PC-3 (cell line): ENCODE measurements at regions not wholly inside any gene's neighbourhood (a gene's known extent, or its start where the extent isn't known, plus 50 kb on each side); places are given as distances from the start of the nearest gene placed in this dataset.
"Not testable (repeated sequence)": the region's sequence is repeated elsewhere in the genome, so short reads cannot be mapped to it uniquely, and the experiment has no call there.

Experiments
- ATAC-seq: fragments of 200-7000 bp; cut with Tn5 transposase; 2 replicates; pipeline ENCODE4 v1.9.1; 2020; ENCODE audit warnings: mild to moderate bottlenecking, moderate library complexity
- BruUV-seq: library from RNA; stranded (reverse); fragments of 400-500 nt; replicated peaks from 2 replicates; lab custom pipeline; 2021; lab: Mats Ljungman, UMichigan
- CTCF ChIA-PET: fragments of 300-600 bp; sonication (Branson Sonifier 250); formaldehyde crosslinking; loops from one replicate; lab custom pipeline; 2022; ENCODE audit warnings: antibody characterized with exemption; lab: Charles Lee
- POLR2A ChIA-PET: fragments of 300-600 bp; sonication (Branson Sonifier 250); formaldehyde crosslinking; loops from one replicate; lab custom pipeline; 2022; ENCODE audit warnings: antibody characterized with exemption; ENCODE audit not compliant: unreplicated experiment; lab: Charles Lee
- DNase-seq: peaks from one replicate; pipeline ENCODE4 v3.0.0-alpha.2; 2015
- H2AFZ ChIP-seq: fragments of 300-600 bp; sonication (generic); 2 replicates; pipeline ENCODE4 v1.6.0; 2016; ENCODE audit warnings: antibody characterized with exemption, low read length
- H3F3A ChIP-seq: fragments of 300-600 bp; sonication (generic); one replicate; pipeline ENCODE4 v1.6.0; 2017; ENCODE audit warnings: antibody characterized with exemption, low read length, control low read depth, mild to moderate bottlenecking; ENCODE audit not compliant: unreplicated experiment
- H3K27ac ChIP-seq: fragments of 300-600 bp; sonication (generic); 2 replicates; pipeline ENCODE4 v1.5.1; 2016; ENCODE audit warnings: mild to moderate bottlenecking, low read length
- H3K27me3 ChIP-seq: fragments of 300-600 bp; sonication (generic); 2 replicates; pipeline ENCODE4 v1.6.1; 2016; ENCODE audit warnings: low read length, mixed read lengths
- H3K36me3 ChIP-seq: fragments of 300-600 bp; sonication (generic); 2 replicates; pipeline ENCODE4 v1.6.1; 2016; ENCODE audit warnings: low read depth, mixed run types, low read length, mixed read lengths
- H3K4me1 ChIP-seq: fragments of 300-600 bp; sonication (generic); 2 replicates; pipeline ENCODE4 v1.5.1; 2016; ENCODE audit warnings: low read length; ENCODE audit not compliant: insufficient read depth
- H3K4me2 ChIP-seq: fragments of 300-600 bp; sonication (generic); 2 replicates; pipeline ENCODE4 v1.6.0; 2016; ENCODE audit warnings: low read length
- H3K4me3 ChIP-seq: fragments of 300-600 bp; sonication (generic); 2 replicates; pipeline ENCODE4 v1.5.1; 2016; ENCODE audit warnings: mild to moderate bottlenecking, low read length, mixed read lengths
- H3K79me2 ChIP-seq: fragments of 300-600 bp; sonication (generic); 2 replicates; pipeline ENCODE4 v1.6.1; 2017; ENCODE audit warnings: low read length, mixed read lengths
- H3K9ac ChIP-seq: fragments of 300-600 bp; sonication (generic); 2 replicates; pipeline ENCODE4 v1.6.0; 2016; ENCODE audit warnings: mild to moderate bottlenecking, low read length
- H3K9me2 ChIP-seq: fragments of 300-600 bp; sonication (generic); replicated peaks from 2 replicates; pipeline ENCODE4 v1.6.1; 2016; ENCODE audit warnings: mixed run types, low read length, mixed read lengths
- H3K9me3 ChIP-seq: fragments of 300-600 bp; sonication (generic); 2 replicates; pipeline ENCODE4 v1.6.1; 2016; ENCODE audit warnings: low read length, mixed read lengths
- H4K20me1 ChIP-seq: fragments of 300-600 bp; sonication (generic); 2 replicates; pipeline ENCODE4 v1.6.1; 2016; ENCODE audit warnings: low read length, mixed read lengths
- EZH2 ChIP-seq: fragments of 300-600 bp; sonication (generic); IDR thresholded peaks from one replicate; pipeline ENCODE4 v1.6.1; 2017; ENCODE audit warnings: antibody characterized with exemption, mild to moderate bottlenecking, low read length; ENCODE audit not compliant: unreplicated experiment
- EZH2phosphoT487 ChIP-seq: fragments of 300-600 bp; sonication (generic); IDR thresholded peaks from 2 replicates; pipeline ENCODE4 v1.6.1; 2018; ENCODE audit warnings: mild to moderate bottlenecking, antibody characterized with exemption, low read length, borderline replicate concordance
- intact Hi-C: fragments of 100-400 bp; cut with micrococcal nuclease; formaldehyde crosslinking; loops from 2 replicates; pipeline ENCODE4 v1.9.0; 2023
- TF ChIP-seq, protein P1 (sequence below): fragments of 300-600 bp; sonication (generic); conservative IDR thresholded peaks from 2 replicates; pipeline ENCODE4 v1.5.1; 2017; ENCODE audit warnings: antibody characterized with exemption, low read depth, mild to moderate bottlenecking, low read length

DNA sequence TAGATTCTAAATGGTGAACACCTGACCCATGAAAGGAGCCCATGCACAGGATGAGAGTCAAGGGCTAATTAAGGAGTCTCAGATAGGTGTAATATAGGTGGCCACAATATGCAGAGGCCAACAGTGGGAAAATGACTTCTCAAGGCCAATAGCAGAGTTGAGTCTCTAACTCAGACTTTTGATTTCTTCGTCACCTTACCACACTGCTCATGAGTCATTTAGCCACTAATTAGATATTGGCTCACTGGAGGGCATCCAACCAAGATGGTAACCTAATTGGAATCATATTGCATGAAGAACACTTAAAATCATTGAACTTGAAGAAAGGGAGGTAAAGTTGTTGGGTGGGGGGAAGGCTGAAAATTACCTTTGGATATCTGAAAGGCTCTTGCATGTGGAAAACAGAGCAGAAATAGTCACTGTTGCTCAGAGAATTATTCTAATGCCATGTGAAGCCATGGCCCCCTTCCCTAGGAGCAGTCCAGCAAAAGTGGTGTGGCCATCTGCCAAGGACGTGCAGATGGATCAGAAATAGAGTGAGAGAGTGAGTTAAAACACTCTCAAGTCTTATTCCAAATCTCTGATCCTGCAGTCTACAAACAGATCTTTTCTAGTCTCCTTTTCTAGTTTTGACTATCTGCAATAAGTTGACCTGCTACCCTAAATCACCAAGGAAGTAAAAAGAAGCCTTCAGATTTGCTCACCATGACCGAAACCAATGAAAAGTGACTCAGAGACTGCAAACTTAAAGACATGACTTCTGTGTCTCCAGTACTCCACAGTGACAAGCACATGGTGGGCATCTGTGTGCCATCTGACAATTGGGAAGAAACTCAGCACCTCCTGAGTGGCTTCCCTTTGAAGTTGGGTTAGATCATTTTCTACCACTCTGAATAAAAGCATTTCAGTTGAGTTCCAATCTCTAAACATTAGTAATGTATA is 93.9 kb upstream of the C1QTNF7 start:
- Histone ChIP-seq H4K20me1 (no peaks in the 10 kb centered on the region), H3K4me2 (no peak overlapping the region), H3K9me2 (no peaks in the 10 kb centered on the region), H3K4me3 (no peak overlapping the region), H3K9me3 (no peaks in the 10 kb centered on the region), H2AFZ (no peak overlapping the region), H3K9ac (no peak overlapping the region), H3K79me2 (no peaks in the 10 kb centered on the region), H3K27me3 (no peaks in the 10 kb centered on the region), H3F3A (no peaks in the 10 kb centered on the region), H3K27ac (no peak overlapping the region), H3K36me3 (no peaks in the 10 kb centered on the region), H3K4me1 (peaks cover 4% of the 10 kb centered on the region; the same call in 1 of the 2 replicates)
- TF ChIP-seq, protein P1, sequence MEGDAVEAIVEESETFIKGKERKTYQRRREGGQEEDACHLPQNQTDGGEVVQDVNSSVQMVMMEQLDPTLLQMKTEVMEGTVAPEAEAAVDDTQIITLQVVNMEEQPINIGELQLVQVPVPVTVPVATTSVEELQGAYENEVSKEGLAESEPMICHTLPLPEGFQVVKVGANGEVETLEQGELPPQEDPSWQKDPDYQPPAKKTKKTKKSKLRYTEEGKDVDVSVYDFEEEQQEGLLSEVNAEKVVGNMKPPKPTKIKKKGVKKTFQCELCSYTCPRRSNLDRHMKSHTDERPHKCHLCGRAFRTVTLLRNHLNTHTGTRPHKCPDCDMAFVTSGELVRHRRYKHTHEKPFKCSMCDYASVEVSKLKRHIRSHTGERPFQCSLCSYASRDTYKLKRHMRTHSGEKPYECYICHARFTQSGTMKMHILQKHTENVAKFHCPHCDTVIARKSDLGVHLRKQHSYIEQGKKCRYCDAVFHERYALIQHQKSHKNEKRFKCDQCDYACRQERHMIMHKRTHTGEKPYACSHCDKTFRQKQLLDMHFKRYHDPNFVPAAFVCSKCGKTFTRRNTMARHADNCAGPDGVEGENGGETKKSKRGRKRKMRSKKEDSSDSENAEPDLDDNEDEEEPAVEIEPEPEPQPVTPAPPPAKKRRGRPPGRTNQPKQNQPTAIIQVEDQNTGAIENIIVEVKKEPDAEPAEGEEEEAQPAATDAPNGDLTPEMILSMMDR = no peak
- TF ChIP-seq EZH2phosphoT487 = no peak
- no peak for TF ChIP-seq EZH2
- ChIA-PET CTCF (no interaction called here), POLR2A (no interaction called here)
- DNase-seq (no peak), ATAC-seq (no peak)
- intact Hi-C loops = no loop called here
- BruUV-seq = no TSS peak

DNA sequence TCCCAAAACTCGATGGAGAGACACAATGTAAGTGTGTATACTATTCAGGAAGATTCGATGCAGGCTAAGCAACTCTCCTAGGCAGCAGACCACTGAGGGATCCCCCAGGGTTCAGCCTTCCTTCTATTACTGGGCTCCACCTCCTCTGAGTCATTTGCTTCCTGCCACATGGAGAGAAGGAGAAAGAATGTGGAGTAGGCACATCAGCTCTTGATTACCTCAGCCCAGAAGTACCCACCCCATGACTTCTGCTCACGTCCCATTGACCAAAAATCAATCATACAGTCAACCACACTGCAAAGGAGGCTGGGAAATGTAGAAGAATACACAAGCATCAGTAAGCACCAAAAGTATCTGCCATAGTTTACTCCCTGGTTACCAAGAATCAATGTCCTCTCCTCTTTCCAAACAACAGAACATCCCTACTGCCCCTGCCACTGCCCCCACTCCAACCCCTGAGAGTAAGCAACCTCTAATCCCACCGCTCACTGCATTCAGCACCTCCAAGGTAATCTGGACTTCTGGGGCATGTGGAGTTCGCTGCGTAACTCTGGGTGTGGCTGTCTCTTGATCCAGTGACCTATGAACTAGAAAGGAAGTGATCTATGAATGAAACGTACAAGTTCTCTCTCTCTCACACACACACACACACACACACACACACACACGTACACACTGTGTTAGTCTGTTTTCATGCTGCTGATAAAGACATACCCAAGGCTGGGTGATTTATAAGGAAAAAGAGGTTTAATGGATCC is 91.2 kb upstream of the C1QTNF7 start:
- H3K9ac ChIP-seq = no peak overlapping the region

DNA sequence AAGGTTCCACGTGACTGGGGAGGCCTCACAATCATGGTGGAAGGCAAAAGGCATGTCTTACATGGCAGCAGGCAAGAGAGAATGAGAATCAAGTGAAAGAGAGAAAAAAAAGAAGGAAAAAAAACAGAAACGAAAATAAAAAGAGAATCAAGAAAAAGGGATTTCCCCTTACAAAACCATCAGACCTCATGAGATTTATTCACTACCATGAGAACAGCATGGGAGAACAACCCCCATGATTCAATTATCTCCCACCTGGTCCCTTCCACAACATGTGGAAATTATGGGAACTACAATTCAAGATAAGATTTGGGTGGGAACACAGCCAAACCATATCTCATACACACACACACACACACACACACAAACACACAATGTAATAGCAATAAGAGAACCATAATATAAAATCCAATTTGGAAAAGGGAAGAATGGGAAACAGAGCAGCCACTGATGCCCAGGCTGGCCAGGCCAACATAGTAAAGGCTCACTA is 90.6 kb upstream of the C1QTNF7 start:
- H2AFZ ChIP-seq, DNase-seq, POLR2A ChIA-PET, H3K9ac ChIP-seq, ATAC-seq, H3K4me1 ChIP-seq, H3K4me3 ChIP-seq, H3K27ac ChIP-seq, intact Hi-C loops, H4K20me1 ChIP-seq, H3K9me2 ChIP-seq, BruUV-seq, H3K4me2 ChIP-seq, CTCF ChIA-PET, H3K9me3 ChIP-seq, H3K79me2 ChIP-seq, H3K36me3 ChIP-seq, H3F3A ChIP-seq: not testable (repeated sequence)
- H3K27me3 ChIP-seq = peaks cover 28% of the 10 kb centered on the region

More for the DNA sequence above, 91.2 kb upstream of the C1QTNF7 start:
- no peaks in the 10 kb centered on the region for H4K20me1 ChIP-seq
- ATAC-seq = no peak
- no peaks in the 10 kb centered on the region for H3F3A ChIP-seq
- intact Hi-C loops = no loop called here
- no peak overlapping the region for H3K4me3 ChIP-seq
- TF ChIP-seq EZH2phosphoT487 (no peak), EZH2 (no peak)
- no peaks in the 10 kb centered on the region for H3K9me2 ChIP-seq
- ChIA-PET CTCF (no interaction called here), POLR2A (no interaction called here)
- no TSS peak for BruUV-seq
- H3K79me2 ChIP-seq = no peaks in the 10 kb centered on the region
- no peaks in the 10 kb centered on the region for H3K36me3 ChIP-seq
- H3K27ac ChIP-seq = no peak overlapping the region
- H3K9me3 ChIP-seq = no peaks in the 10 kb centered on the region
- DNase-seq = peak; percentile 16
- H3K27me3 ChIP-seq = peaks cover 22% of the 10 kb centered on the region
- H3K4me1 ChIP-seq = peaks cover 4% of the 10 kb centered on the region; the same call in 1 of the 2 replicates
- no peak overlapping the region for H3K4me2 ChIP-seq
- no peak overlapping the region for H2AFZ ChIP-seq
